UCSD-AML1 (cell line): ENCODE measurements at regions not wholly inside any gene's neighbourhood (a gene's known extent, or its start where the extent isn't known, plus 50 kb on each side); places are given as distances from the start of the nearest gene placed in this dataset.

ENCODE experiments used
- DNase-seq: peaks from one replicate; lab custom pipeline; 2025; ENCODE audit not compliant: unreplicated experiment; lab: John Stamatoyannopoulos, UW

DNA sequence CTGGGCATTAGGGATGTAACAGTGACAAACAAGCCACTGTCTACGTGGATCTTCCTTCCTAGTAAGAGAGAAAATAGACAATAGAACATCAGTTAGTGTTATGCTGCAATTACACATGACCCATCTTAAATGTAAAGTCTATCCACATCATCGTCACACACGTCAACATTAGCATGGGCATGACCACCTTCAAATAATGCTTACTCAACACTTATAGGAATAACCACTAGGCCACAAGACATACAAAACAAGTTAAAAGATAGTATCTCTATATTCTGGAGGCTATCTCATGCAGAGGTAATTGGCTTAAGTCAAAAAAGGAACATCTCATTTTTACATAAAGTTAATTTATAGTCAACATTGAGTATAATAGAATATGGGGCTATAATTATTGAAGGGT lies 156.5 kb downstream of the MOXD1 start:
- DNase-seq = no peak

DNA sequence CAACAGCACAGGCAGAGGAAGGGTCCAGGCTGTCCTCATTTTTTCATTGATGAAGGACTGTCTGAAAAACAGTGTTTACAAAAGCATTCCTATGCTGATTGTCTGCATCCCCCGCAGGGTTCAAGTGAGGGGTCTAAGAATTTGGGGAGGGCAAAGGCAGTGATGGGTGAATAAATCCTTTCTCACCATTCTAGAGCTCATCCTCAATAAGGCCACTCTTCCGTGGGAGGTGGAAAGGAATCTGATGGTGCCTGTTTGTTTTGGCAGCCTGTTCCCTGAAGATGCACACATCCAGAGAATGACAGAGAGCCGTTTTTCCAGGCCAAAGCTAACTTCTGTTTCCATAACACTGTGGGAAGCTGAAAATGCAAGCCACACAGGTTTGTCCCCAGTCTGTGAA lies 164.5 kb downstream of the MOXD1 start:
- DNase-seq = no peak

DNA sequence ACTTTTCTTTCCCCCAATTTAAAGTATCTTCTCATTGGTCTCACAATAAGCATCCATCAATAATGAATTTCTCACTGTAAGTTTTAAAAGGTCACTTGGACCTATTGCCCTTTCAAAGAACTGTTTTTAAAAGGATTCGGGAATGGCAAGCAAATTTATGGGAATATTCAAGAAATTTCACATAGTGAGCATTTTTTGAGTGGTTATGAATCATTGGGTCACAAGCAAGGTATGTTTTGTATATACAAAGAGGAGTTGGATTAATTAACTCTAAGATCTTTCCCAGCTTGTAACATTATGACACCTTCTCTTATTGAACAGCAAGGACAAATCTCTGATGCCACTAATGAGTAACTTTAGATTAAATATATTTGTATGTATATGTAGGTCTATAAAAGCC lies 165.0 kb downstream of the MOXD1 start:
- DNase-seq = no peak

DNA sequence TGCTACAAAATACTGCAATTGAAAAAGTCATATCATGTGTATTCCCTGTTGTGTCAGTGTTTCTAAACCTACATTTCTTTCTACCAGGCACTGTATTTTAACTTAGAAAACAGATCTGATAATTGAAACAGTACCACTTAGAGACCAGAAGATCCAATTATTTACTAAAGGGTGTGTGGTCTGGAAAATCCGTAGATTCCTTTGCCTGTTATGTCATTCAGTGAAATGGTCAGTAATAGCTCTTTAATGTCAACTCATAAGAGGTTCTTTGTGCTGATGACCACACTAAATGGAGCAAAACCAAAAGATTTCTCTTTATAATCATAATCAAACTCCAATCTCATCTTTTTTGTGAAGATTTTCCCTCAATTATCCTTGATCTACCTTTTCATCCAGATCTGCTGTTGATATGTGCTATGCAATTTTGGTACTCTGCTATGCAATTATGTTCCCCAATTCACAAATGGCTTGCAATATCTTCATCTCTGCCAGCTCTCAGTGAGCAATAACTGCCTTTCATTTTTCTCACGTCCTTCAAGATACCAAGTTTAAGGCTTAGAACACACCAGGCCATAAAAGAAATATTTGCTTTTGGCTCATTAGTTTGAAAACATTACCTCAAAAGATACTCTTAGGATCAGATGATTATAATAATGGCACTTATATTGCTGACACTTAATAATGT lies 165.5 kb downstream of the MOXD1 start:
- DNase-seq = no peak

DNA sequence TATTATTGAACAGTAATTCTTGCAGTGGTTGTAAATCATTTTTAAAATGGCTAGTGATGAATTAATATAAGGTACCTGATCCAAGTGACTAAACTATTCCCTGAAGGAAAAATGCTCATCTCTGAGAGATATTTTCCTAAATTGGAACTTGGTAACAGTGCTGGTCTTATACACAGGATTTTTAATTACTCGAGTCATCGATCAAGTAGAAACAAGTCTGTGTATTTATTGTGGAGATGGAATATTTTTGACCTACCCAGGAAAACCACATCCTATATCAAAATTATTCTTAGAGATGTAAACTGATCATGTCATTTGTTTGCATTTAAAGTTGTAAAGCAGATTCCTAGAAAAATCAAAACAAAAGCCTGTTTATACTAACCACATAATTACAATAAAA lies 166.9 kb downstream of the MOXD1 start:
- no peak for DNase-seq

DNA sequence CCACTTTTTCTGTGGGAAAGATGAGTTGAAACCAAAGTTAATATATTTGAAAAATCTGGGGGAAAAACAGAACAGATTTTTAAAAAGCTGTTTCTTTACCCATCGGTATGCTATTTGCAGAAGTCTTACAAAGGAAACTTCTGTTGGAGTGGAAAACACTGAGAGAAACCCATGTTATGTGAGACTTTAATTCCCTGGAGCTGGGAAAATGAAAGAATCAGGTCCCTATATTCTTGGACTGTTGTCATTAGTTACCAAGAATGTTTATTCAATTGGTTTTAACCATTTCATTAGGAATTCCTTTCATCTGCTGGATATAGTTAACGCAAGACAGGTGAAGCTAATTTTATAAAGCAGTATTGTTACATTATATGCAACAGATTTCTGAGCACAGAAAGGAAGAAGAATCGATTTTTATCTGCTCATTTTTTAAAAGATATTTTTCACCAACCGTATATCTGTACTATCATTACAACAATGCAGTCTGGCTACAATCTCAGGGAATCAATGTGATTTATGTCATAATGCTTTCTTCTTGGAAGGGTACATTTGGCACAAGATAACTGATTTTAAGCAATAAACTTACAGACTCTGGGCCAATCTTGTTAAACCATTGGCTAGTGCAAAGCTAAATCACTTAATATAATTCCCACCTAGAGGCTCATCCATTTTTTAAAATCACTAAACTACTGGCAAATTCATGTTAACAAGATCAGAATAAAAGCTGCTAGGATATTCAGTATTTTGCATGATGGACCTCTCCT lies 170.0 kb downstream of the MOXD1 start:
- no peak for DNase-seq

DNA sequence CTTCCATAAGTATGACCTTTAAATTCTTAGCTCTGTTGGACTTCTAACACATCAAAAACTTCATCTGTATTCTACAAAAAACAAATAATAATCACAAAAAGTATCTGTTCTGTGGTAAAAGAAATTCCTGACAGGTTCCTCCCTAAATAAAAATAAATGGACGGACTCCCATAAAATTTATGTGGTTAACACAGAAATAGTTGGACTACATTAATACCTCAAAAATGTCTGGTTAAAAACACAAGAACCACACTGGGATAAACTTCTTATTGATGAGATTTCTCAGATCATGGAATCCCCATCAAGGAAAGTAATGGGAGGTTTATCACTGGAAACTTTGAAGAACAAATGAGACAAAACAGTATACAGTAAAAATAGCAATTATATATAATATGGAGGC lies 172.4 kb downstream of the MOXD1 start:
- DNase-seq = no peak

DNA sequence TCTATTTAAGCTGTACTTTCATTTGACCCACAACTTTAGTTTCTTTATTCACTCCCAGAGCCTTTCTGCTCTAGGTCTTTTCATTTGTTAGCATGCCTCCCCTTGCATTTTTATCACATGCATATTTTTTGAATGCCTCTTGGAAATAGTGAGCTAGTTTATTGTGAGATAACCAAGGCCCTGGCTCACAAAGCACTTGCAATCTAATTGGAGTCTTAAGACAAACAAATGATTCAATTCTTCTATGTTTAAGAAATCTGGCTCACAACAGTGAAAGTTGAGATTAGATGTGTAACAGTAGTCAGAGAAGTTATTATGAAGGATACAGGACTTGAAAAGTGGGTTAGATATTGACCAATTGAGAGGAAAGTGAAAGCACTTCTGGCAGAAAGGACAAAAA lies 173.4 kb downstream of the MOXD1 start:
- no peak for DNase-seq

DNA sequence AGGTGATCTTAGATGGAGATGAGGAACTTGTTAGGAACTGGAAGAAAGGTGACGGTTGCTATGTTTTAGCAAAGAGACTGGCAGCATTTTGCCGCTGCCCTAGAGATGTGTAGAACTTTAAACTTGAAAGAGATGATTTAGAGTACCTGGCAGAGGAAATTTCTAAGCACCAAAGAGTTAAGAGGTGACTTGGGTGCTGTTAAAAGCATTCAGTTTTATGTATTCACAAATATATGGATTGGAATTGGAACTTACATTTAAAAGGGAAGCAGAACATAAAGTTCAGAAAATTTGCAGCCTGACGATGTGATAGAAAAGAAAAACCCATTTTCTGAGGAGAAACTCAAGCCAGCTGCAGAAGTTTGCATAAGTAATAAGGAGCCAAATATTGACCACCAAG lies 176.3 kb downstream of the MOXD1 start:
- DNase-seq = no peak

DNA sequence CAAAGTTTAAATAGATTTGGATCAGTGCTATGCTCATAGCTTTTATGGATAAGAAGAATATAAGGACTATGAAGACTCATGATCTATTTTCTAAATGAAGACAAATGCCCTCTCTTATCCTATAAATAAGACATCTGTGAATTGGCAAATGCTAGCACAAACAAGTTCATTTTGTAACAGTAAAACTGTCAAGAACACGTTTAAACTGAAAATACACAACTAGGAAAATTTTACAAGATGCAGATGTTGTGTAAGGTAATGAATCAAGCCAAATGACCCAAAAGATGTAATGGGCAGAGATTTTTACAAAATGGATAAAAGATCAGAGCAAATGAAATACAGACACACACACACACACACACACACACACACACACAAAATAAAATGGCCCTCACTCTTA lies 180.5 kb downstream of the MOXD1 start:
- no peak for DNase-seq

DNA sequence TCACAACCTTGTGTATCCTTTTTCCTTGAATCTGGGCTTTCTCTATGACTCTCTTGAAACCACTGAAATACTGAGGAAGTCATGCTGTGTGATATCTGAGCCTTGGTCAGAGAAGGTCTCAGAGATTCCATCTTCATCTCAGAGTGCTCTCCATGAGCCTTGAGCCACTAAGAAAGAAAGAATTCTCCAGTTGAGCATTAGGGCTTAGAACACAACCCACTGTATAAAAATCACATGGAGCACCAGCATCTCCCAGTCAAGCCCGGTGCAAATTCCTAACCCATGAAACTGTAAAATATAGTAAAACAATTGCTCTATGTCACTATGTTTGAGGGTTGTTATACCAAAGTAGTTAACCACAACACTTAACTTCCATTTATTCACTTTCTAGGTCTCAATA lies 181.4 kb downstream of the MOXD1 start:
- DNase-seq = no peak

DNA sequence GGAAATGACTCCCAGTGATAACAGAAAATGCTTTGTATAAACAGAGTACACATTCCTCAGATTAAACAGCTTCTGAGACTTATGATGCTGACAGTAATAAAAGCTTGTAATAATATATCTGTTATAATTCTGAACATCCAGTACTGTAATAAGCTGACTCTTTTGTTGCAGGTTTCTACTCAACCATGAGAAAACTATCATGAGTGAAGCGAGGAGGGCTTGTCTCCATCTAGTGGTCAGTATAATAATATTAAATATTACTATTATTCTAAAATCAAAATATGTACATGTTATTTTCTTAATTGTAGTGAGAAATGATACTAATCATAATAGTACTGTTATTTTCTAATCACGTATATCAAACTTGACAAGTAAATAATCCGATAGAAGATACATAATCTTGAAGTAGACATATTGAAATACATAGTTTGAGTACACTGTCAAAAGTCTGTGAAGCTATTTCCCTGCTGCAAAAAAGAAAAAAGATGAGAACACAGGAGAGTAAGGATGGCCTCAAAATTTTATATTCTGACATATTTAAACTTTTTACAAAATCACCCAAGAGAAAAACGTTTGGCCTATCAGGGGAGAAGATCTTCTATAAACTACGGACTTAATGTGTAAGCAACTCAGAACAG lies 183.1 kb downstream of the MOXD1 start:
- DNase-seq = no peak

DNA sequence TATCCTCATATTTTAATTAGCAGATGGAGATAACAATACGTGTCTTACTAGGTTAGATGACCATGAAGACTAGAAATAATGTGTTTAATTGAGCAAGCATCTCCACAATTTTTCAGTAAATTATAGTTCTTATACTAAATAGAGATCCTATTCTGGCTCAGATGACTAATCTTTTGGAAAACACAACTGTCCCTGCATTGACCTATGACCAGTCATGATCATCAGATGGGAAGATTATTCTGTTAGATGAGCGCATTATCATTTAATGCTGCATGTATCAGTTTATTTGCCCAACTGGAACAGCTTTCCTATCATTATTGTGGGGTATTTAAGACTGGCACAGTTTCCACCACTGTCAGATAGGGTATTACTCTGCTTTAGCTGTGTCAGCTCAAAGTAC lies 185.5 kb downstream of the MOXD1 start:
- DNase-seq = no peak

DNA sequence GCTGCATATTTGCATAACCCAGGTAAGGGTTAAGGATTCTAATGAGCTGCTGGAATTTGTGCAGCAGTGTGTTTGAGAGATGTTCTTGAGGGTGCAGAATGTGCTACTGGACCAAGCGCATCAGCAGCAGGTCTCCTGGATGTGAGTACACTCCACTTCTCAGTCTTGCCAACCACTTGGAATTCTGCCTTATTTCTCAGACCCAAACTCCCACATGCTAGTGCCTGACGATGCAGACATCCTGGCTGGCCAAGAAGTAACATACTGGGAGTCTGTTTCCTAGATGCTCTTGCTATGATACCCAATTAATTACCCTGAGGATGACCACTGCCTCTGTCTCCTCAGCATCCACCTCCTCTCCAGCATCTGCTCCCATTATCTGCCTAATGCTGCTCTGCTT lies 186.6 kb downstream of the MOXD1 start:
- no peak for DNase-seq

DNA sequence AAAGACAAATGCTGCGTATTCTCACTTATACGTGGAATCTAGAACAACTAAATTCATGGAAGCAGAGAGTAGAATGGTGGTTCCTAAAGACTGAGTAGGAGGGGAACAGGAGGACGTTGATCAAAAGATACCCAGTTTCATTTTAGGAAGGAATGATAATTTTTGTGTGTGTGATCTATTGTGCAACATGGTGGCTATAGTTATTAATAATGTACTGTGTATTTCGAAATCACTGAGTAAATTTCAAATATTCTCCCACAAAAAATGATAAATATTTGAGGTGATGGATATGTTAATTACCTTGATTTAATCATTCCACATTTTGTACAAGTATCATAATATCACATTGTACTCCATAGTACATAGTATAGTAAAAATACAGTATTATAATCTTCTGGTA lies 187.5 kb downstream of the MOXD1 start:
- DNase-seq = no peak

DNA sequence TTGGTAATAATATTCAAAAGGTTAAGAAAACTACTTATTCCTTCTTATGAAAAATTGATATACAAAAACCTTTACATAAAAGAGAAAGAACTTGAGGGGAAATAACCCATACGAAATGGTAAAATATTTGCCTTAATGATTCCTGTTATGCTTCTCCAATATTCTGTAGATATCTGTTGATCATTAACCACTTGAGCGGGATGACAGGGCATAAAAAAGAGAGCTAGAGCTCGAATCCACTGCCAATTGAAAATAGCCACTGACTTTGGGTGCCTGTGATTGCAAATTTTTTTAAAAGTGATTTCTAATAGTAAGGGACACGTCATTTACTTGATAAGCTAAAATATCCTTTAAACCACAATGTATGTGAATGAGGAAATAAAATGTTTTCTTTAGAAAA lies 188.1 kb downstream of the MOXD1 start:
- no peak for DNase-seq

DNA sequence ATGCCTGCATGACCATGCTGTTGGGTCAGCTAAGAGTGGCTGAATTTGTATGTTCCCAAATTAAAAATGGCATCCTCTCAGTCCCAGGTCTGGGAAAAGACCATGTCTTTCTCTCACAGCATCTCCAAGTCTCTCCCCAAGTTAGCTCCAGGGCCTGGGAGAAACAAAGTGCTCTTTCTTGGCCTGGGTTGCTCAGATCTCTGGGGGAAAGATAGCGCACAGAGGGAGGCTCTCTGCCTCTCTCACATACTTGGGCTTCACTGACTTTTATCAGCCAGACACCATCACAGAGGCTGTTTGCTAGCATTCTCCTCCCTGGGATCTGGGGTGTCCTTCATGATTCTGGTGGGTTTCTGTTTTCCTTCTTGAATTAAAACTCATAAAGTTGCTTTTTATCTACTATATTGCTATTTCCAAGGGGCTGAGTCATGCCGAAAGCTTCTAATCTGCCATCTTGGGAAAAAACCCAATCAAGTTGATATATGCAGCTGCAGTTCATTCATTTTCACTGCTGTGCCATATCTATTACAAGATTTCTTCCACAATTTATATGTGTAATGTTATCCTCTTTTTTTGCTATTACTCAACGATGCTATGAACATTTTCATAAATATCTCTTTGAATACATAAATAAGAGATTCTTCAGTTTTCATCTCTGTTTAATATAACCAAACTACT lies 190.2 kb downstream of the MOXD1 start:
- no peak for DNase-seq

DNA sequence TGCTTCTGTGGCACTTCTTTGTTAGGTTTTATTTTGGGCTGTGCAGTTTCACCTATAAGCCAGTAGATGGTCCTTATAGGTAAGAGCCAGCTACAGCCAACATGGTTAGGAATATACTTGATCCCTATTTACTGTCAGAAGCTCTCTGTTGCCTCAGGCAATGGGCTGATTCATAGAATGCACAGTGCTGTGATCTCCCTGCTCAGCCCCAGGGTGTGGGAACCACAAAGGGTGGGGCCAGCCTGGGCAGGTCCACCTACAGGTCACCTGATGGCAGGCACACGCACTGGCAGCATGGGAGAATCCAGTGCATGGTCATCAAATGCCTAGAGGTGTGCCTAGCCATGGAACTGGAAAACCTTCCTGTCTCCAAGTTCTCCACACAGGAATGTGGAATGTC lies 191.9 kb downstream of the MOXD1 start:
- DNase-seq = no peak

DNA sequence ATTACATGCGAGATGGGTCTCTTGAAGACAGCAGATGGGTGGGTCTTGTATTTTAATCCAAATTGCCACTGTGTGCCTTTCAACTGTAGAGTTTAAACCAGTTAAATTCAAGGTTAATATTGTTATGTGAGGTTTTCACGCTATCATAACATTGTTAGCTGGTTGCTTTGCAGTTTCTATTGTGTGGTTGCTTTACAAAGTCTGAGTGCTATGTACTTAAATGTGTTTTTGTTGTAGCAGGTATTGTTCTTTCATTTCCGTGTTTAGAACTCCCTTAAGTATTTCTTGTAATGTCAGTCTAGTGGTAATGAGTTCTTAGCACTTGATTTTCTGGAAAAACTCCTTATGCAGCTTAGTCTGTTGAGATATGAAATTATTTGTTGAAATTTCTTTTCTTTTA lies 193.3 kb downstream of the MOXD1 start:
- DNase-seq = no peak

DNA sequence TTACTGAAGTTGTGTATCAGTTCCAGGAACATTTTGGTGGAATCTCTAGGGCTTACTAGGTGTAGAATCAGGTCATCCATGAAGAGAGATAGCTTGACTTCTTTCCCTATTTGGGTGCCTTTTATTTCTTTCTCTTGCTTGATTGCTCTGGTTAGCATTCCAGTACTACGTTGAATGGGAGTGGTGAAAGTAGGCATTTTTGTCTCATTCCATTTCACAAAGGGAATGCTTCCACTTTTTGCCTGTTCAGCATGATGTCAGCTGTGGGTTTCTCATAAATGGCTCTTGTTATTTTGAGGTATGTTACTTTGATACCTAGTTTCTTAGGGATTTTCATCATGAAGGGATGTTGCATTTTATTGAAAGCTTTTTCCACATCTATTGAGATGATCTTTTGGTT lies 195.3 kb downstream of the MOXD1 start:
- DNase-seq = no peak

DNA sequence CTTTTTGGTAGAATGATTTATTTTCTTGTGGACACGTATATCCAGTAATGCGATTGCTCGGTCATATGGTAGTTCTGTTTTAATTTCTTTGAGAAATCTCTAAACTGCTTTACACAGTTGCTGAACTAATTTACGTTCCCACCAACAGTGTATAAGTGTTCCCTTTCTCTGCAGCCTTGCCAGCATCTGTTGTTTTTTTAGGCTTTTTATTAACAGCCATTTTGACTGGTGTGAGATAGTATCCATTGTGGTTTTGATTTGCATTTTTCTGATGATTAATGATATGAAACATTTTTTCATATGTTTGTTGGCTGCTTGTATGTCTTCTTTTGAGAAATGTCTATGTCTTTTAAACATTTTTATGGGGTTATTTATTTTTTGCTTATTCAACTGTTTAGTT lies 196.7 kb downstream of the MOXD1 start:
- no peak for DNase-seq

DNA sequence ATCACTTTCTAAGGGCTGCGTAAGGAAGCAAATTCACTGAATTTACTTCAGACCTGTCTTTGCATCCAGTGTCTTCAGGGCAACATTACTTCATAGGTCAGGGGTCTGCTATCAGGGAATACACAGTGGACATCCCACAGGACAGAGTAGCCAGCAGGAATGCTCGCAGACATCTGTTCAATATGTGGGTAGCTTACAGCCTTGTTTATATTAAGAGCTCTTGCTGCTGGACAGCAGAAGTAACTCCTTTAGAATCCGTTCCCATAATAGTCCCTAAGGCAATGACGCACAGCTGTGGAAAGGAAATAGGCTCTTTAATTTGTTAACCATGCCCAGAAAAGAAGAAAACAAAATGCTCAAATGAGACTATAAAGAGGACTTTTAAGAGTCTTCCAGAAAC lies 198.7 kb downstream of the MOXD1 start:
- no peak for DNase-seq
